Esophagus squamous epithelium (tissue), 5 donors: ENCODE measurements at regions not wholly inside any gene's neighbourhood (a gene's known extent, or its start where the extent isn't known, plus 50 kb on each side); places are given as distances from the start of the nearest gene placed in this dataset.

Source experiments
- DNase-seq: peaks from one replicate; lab custom pipeline; 2025; lab: John Stamatoyannopoulos, UW
- H3K27ac ChIP-seq, 4 donors: fragments of 200-600 bp; sonication (generic); one replicate each; pipeline ENCODE4 v1.5.1; 2016 to 2019; ENCODE audit warnings: mild to moderate bottlenecking in 1 of 4
- H3K27me3 ChIP-seq, 4 donors: fragments of 200-600 bp; sonication (generic); 1 replicate in 3 of 4; 2 replicates in 1 of 4; pipeline versions ENCODE4 v1.5.1 to v1.6.0; 2017 to 2021; ENCODE audit warnings: antibody characterized with exemption in 1 of 4
- H3K36me3 ChIP-seq, 3 donors: fragments of 200-600 bp; sonication (generic); one replicate each; pipeline ENCODE4 v1.5.1; 2016 to 2019
- H3K4me1 ChIP-seq, 3 donors: fragments of 200-600 bp; sonication (generic); one replicate each; pipeline ENCODE4 v1.5.1; 2017 to 2019
- H3K4me3 ChIP-seq, 4 donors: fragments of 200-600 bp; sonication (generic); 1 replicate in 3 of 4; 2 replicates in 1 of 4; pipeline ENCODE4 v1.5.1; 2016 to 2019; ENCODE audit warnings: mild to moderate bottlenecking in 2 of 4, moderate library complexity in 1 of 4
- H3K9me3 ChIP-seq, 3 donors: fragments of 200-600 bp; sonication (generic); one replicate each; pipeline ENCODE4 v1.5.1; 2016 to 2019
- CTCF ChIP-seq, 6 experiments: fragments of 450-650 bp in 4 of 6; fragments of 200-600 bp in 2 of 6; sonication (generic) in 2 of 6; IDR thresholded peaks; one replicate each; pipeline ENCODE4 v1.5.1; 2016 to 2019; ENCODE audit warnings: antibody characterized with exemption in 6 of 6, mild to moderate bottlenecking in 4 of 6, moderate library complexity in 4 of 6
- POLR2A ChIP-seq, 4 donors: fragments of 450-650 bp; IDR thresholded peaks; one replicate each; pipeline ENCODE4 v1.6.1; 2017; ENCODE audit warnings: antibody characterized with exemption in 4 of 4, mild to moderate bottlenecking in 4 of 4, moderate library complexity in 3 of 4
- WGBS, 2 donors: methylation state at CpG; one replicate each; pipeline ENCODE4 v1.1.5; 2018; 5-methylcytosine and 5-hydroxymethylcytosine counted together
- intact Hi-C: fragments of 100-400 bp; cut with DNase I; formaldehyde crosslinking; loops from one replicate; pipeline ENCODE4 v1.15.0; 2022
- donor health status: DM: yes; HTN: yes; CAD: no.

- no peak for DNase-seq
- H3K4me3 ChIP-seq: no peak overlapping the region
- TF ChIP-seq POLR2A (IDR thresholded peaks at IDR 0.05): no peak
- TF ChIP-seq CTCF (IDR thresholded peaks at IDR 0.05): no peak
- intact Hi-C loops: no loop called here
- peaks cover 0 to 44% (median 0%) of the 10 kb centered on the region in 4 donors for H3K27me3 ChIP-seq
- H3K4me1 ChIP-seq: peaks cover 0 to 6% (median 3%) of the 10 kb centered on the region in 3 donors
- no peaks in the 10 kb centered on the region for H3K36me3 ChIP-seq
- WGBS, 2 donors: 62 to 80% methylated on average over 3 of the region's 3 CpGs
- H3K27ac ChIP-seq: no peak overlapping the region
- no peaks in the 10 kb centered on the region for H3K9me3 ChIP-seq
These were observed 115.7 kb downstream of the MRM1 start for GRCh38 chr17:36717088-36717487.

- intact Hi-C loops: no loop called here
- 85 to 93% methylated on average over 3 to 4 of the region's 4 CpGs for WGBS, 2 donors
- TF ChIP-seq CTCF (IDR thresholded peaks at IDR 0.05) (no peak), POLR2A (IDR thresholded peaks at IDR 0.05) (no peak)
- Histone ChIP-seq H3K27ac (no peak overlapping the region), H3K27me3 (peaks cover 0 to 58% (median 0%) of the 10 kb centered on the region in 4 donors), H3K4me1 (peaks cover 0 to 17% (median 9%) of the 10 kb centered on the region in 3 donors), H3K36me3 (no peaks in the 10 kb centered on the region), H3K4me3 (no peak overlapping the region), H3K9me3 (no peaks in the 10 kb centered on the region)
- no peak for DNase-seq
These were observed 118.7 kb downstream of the MRM1 start for GRCh38 chr17:36720131-36720530.

- no peak for DNase-seq
- Histone ChIP-seq H3K27me3 (peaks cover 0 to 60% (median 0%) of the 10 kb centered on the region in 4 donors), H3K27ac (peak overlapping the region in 1 of 4 donors; percentile 58), H3K36me3 (no peaks in the 10 kb centered on the region), H3K4me1 (peaks cover 0 to 17% (median 9%) of the 10 kb centered on the region in 3 donors), H3K4me3 (peak overlapping the region; percentile 23 to 67 (median 39)), H3K9me3 (no peaks in the 10 kb centered on the region)
- whole genome bisulfite sequencing, 2 donors: 46% methylated on average over 8 of the region's 8 CpGs
- intact Hi-C loops: no loop called here
- TF ChIP-seq CTCF (IDR thresholded peaks at IDR 0.05): no peak
- no peak for TF ChIP-seq POLR2A (IDR thresholded peaks at IDR 0.05)
These were observed 120.3 kb downstream of the MRM1 start for GRCh38 chr17:36721560-36722120.

GRCh38 chr17:36722121-36722902 is 120.9 kb downstream of the MRM1 start:
- WGBS, 2 donors: 6 to 8% methylated on average over 5 to 12 of the region's 49 CpGs
- peak overlapping the region; percentile 23 to 67 (median 39) for H3K4me3 ChIP-seq
- intact Hi-C loops: no loop called here

More at GRCh38 chr17:36722121-36722902, 120.9 kb downstream of the MRM1 start:
- no peak for DNase-seq
- Histone ChIP-seq H3K27me3 (peaks cover 0 to 67% (median 0%) of the 10 kb centered on the region in 4 donors), H3K9me3 (no peaks in the 10 kb centered on the region), H3K4me1 (peaks cover 0 to 17% (median 9%) of the 10 kb centered on the region in 3 donors), H3K27ac (peak overlapping the region in 3 of 4 donors; percentile 32 to 58 (median 40)), H3K36me3 (no peaks in the 10 kb centered on the region)
- TF ChIP-seq CTCF (IDR thresholded peaks at IDR 0.05) (no peak), POLR2A (IDR thresholded peaks at IDR 0.05) (peak in 1 of 4 donors; percentile 34)
